Neutrophil (primary cell): ENCODE measurements at regions not wholly inside any gene's neighbourhood (a gene's known extent, or its start where the extent isn't known, plus 50 kb on each side); places are given as distances from the start of the nearest gene placed in this dataset.

Source experiments
- H3K27ac ChIP-seq: fragments of 200-600 bp; sonication (generic); 2 replicates; pipeline ENCODE4 v1.5.1; 2016; ENCODE audit warnings: mild to moderate bottlenecking, moderate library complexity
- H3K27me3 ChIP-seq: fragments of 200-600 bp; sonication (generic); 2 replicates; pipeline ENCODE4 v1.6.0; 2016; ENCODE audit warnings: mild to moderate bottlenecking
- H3K36me3 ChIP-seq: fragments of 200-600 bp; sonication (generic); 2 replicates; pipeline ENCODE4 v1.5.1; 2017
- H3K4me1 ChIP-seq, 2 experiments: fragments of 200-600 bp in 1 of 2; sonication (generic) in 1 of 2; 1 replicate in 1 of 2; 2 replicates in 1 of 2; pipeline versions ENCODE4 v1.5.1 to v1.6.1; 2013 to 2016; ENCODE audit warnings: low read depth in 1 of 2, low read length in 1 of 2, mild to moderate bottlenecking in 1 of 2, moderate library complexity in 1 of 2; ENCODE audit not compliant: control insufficient read depth in 1 of 2, insufficient read depth in 1 of 2
- H3K4me3 ChIP-seq, 2 experiments: fragments of 200-600 bp in 1 of 2; sonication (generic) in 1 of 2; 1 replicate in 1 of 2; 2 replicates in 1 of 2; pipeline ENCODE4 v1.5.1; 2013 to 2016; ENCODE audit warnings: low read depth in 1 of 2, low read length in 1 of 2, mild to moderate bottlenecking in 1 of 2, moderate library complexity in 1 of 2
- H3K9me3 ChIP-seq: fragments of 200-600 bp; sonication (generic); 2 replicates; pipeline ENCODE4 v1.5.1; 2016
- TF ChIP-seq, protein P1 (sequence below): fragments of 200-600 bp; sonication (generic); IDR thresholded peaks from 2 replicates; pipeline ENCODE4 v1.5.1; 2016; ENCODE audit warnings: antibody characterized with exemption

DNA sequence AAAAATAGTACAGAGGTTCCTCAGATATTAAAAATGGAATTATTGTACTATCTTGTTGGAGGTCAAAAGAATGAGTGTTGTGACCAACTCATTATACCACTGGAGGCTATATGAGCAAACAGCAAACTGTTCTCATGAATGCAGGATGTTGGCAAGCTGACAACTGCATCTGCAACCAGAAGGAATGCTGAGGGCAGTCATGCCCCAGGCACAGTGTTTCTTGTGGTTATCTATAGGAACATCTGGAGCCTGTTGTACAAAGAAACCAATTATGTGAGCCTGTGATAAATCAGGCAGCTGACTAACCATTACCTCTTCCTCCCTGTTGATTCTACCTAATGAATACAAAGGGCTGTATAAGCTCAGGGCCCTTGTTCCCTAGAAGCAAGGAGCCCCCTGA, 2057.1 kb downstream of the TP53TG3F start:
- H3K4me1 ChIP-seq = no peaks in the 10 kb centered on the region
- H3K9me3 ChIP-seq = no peaks in the 10 kb centered on the region
- H3K4me3 ChIP-seq = no peak overlapping the region
- no peaks in the 10 kb centered on the region for H3K27me3 ChIP-seq
- no peak overlapping the region for H3K27ac ChIP-seq
- TF ChIP-seq, protein P1, sequence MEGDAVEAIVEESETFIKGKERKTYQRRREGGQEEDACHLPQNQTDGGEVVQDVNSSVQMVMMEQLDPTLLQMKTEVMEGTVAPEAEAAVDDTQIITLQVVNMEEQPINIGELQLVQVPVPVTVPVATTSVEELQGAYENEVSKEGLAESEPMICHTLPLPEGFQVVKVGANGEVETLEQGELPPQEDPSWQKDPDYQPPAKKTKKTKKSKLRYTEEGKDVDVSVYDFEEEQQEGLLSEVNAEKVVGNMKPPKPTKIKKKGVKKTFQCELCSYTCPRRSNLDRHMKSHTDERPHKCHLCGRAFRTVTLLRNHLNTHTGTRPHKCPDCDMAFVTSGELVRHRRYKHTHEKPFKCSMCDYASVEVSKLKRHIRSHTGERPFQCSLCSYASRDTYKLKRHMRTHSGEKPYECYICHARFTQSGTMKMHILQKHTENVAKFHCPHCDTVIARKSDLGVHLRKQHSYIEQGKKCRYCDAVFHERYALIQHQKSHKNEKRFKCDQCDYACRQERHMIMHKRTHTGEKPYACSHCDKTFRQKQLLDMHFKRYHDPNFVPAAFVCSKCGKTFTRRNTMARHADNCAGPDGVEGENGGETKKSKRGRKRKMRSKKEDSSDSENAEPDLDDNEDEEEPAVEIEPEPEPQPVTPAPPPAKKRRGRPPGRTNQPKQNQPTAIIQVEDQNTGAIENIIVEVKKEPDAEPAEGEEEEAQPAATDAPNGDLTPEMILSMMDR = no peak
- H3K36me3 ChIP-seq = no peaks in the 10 kb centered on the region

GRCh38 chr16:35516971-35517370, 2057.6 kb downstream of the TP53TG3F start:
- Histone ChIP-seq H3K27me3 (no peaks in the 10 kb centered on the region), H3K9me3 (no peaks in the 10 kb centered on the region), H3K27ac (no peak overlapping the region), H3K4me3 (no peak overlapping the region), H3K36me3 (no peaks in the 10 kb centered on the region), H3K4me1 (no peaks in the 10 kb centered on the region)
- TF ChIP-seq, protein P1 = no peak

GRCh38 chr16:35523991-35524390, 2064.6 kb downstream of the TP53TG3F start:
- no peaks in the 10 kb centered on the region for H3K9me3 ChIP-seq

DNA sequence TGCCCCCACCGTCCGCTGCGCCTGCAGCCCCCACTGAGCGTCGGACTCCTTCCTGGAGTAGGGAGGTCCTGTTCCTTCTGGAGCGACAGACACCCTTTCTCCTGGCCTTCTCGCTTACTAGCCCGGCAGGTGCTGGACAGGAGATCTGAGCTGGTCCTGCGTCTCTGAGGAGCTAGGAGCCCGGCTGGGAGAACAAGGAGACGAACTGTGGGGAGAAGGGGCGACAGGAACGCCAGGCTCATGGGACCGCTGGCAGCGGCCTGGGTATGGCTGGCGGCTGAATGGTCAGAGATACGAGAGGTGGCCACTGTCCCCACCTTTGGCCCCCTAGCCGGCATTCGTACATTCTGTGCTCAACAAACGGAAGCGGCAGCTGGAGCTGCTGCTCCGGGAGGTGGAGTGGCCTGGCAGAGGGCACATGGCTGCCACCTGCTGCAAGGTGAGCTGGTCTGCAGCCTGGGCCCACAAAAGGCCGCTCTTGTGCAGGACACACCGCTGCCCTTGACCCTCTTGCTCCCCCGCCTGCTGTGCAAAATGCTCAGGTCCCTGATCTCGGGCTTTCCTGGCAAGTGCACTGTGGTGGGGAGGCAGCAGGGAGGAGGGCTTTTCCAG, 2066.7 kb downstream of the TP53TG3F start:
- TF ChIP-seq, protein P1 = no peak
- H3K4me3 ChIP-seq = no peak overlapping the region
- H3K27ac ChIP-seq = no peak overlapping the region
- H3K36me3 ChIP-seq = no peaks in the 10 kb centered on the region
- H3K9me3 ChIP-seq = no peaks in the 10 kb centered on the region
- no peaks in the 10 kb centered on the region for H3K4me1 ChIP-seq
- H3K27me3 ChIP-seq = no peaks in the 10 kb centered on the region

More at GRCh38 chr16:35523991-35524390, 2064.6 kb downstream of the TP53TG3F start:
- Histone ChIP-seq H3K27ac (no peak overlapping the region), H3K4me1 (no peaks in the 10 kb centered on the region), H3K36me3 (no peaks in the 10 kb centered on the region), H3K27me3 (no peaks in the 10 kb centered on the region), H3K4me3 (no peak overlapping the region)
- TF ChIP-seq, protein P1 = no peak

DNA sequence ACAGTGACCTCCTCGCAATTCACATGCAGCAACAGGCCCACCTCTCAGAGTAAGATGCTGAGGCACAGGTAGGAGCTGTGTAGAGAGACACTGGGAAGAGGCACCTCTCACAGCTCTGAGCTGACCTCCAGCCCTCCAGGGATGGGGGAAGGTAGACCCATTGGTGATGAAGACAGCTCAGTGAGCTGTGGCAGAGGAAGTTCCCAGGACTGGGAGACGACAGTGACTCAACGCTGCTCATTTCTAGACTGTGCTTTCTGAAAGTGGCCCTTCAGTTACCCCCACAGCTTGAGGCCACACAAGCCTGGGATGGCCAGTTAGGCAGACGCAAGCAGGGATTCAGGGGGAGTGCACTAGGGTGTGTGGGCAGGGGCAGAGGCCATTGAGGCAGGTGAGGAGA, 2073.2 kb downstream of the TP53TG3F start:
- Histone ChIP-seq H3K36me3 (no peaks in the 10 kb centered on the region), H3K27ac (no peak overlapping the region), H3K4me1 (no peaks in the 10 kb centered on the region), H3K27me3 (no peaks in the 10 kb centered on the region), H3K9me3 (no peaks in the 10 kb centered on the region), H3K4me3 (no peak overlapping the region)
- TF ChIP-seq, protein P1 = no peak
